OCI-LY7 (cell line): ENCODE measurements at regions not wholly inside any gene's neighbourhood (a gene's known extent, or its start where the extent isn't known, plus 50 kb on each side); places are given as distances from the start of the nearest gene placed in this dataset.
"Not testable (repeated sequence)": the region's sequence is repeated elsewhere in the genome, so short reads cannot be mapped to it uniquely, and the experiment has no call there.

ENCODE experiments used
- CTCF ChIP-seq: fragments of 200-600 bp; sonication (generic); conservative IDR thresholded peaks from 2 replicates; pipeline ENCODE4 v1.5.1; 2014; ENCODE audit warnings: mild to moderate bottlenecking, antibody characterized with exemption, low read length, moderate library complexity, mixed read lengths
- EZH2phosphoT487 ChIP-seq: fragments of 200-600 bp; sonication (generic); IDR thresholded peaks from 2 replicates; pipeline ENCODE4 v1.6.1; 2018; ENCODE audit warnings: low read depth, borderline replicate concordance, mild to moderate bottlenecking, mixed run types, antibody characterized with exemption, low read length, moderate library complexity, mixed read lengths

- not testable (repeated sequence) for TF ChIP-seq CTCF, EZH2phosphoT487
Observed at GRCh38 chrX:76817279-76817678, 389.8 kb downstream of the MAGEE1 start.
